ENCODE measurements at regions not wholly inside any gene's neighbourhood (a gene's known extent, or its start where the extent isn't known, plus 50 kb on each side); places are given as distances from the start of the nearest gene placed in this dataset.

DNA sequence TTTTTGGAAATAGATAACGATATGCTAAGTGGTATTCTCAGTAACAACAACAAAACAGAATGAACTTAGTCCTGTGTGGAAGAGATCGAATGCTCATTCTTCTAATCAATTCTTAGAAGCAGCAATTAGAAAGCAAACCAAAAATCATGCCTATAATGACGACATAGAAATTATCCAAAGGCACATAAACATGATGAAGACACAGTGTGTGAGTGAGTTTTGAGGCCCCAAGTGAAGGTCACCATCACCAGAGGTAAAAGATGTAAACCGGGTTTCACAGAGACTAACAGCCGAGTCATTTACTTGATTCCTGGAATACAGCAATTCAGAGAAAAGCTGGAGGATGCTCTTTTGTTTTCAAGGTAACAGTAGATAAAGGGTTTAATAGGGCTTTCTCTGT is 509.2 kb downstream of the TDRD15 start:
- no TSS peak for BruUV-seq (replicated peaks)
- intact Hi-C loops (cut with micrococcal nuclease; ENCODE audit: unreplicated experiment): no loop called here
- DNase-seq: no peak
- POLR2A ChIA-PET: no interaction called here
- Histone ChIP-seq H3K27me3 (replicated peaks; ENCODE audit: control insufficient read depth, insufficient read depth, low read length) (no peaks in the 10 kb centered on the region), H3K36me3 (ENCODE audit: control insufficient read depth, insufficient read depth, low read length) (no peaks in the 10 kb centered on the region), H3K4me3 (ENCODE audit: low read depth, low read length) (no peak overlapping the region), H3K4me1 (no peaks in the 10 kb centered on the region), H3K9me3 (no peaks in the 10 kb centered on the region)
- CTCF ChIA-PET: no interaction called here
- TF ChIP-seq, protein P1, sequence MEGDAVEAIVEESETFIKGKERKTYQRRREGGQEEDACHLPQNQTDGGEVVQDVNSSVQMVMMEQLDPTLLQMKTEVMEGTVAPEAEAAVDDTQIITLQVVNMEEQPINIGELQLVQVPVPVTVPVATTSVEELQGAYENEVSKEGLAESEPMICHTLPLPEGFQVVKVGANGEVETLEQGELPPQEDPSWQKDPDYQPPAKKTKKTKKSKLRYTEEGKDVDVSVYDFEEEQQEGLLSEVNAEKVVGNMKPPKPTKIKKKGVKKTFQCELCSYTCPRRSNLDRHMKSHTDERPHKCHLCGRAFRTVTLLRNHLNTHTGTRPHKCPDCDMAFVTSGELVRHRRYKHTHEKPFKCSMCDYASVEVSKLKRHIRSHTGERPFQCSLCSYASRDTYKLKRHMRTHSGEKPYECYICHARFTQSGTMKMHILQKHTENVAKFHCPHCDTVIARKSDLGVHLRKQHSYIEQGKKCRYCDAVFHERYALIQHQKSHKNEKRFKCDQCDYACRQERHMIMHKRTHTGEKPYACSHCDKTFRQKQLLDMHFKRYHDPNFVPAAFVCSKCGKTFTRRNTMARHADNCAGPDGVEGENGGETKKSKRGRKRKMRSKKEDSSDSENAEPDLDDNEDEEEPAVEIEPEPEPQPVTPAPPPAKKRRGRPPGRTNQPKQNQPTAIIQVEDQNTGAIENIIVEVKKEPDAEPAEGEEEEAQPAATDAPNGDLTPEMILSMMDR (IDR thresholded peaks at IDR 0.05; ENCODE audit: insufficient read depth in 1 of 2, low read depth in 1 of 2, low read length in 1 of 2, severe bottlenecking in 1 of 2, unreplicated experiment in 1 of 2): no peak
- Mint-ChIP-seq H3K9me3 (ENCODE audit: unreplicated experiment) (no peaks in the 10 kb centered on the region), H3K27me3 (ENCODE audit: insufficient read depth, unreplicated experiment) (no peaks in the 10 kb centered on the region), H3K4me3 (ENCODE audit: unreplicated experiment) (no peak overlapping the region), H3K36me3 (ENCODE audit: insufficient read depth, unreplicated experiment) (no peaks in the 10 kb centered on the region), H3K4me1 (ENCODE audit: low read depth, unreplicated experiment) (no peaks in the 10 kb centered on the region), H3K27ac (ENCODE audit: unreplicated experiment) (no peak overlapping the region)

DNA sequence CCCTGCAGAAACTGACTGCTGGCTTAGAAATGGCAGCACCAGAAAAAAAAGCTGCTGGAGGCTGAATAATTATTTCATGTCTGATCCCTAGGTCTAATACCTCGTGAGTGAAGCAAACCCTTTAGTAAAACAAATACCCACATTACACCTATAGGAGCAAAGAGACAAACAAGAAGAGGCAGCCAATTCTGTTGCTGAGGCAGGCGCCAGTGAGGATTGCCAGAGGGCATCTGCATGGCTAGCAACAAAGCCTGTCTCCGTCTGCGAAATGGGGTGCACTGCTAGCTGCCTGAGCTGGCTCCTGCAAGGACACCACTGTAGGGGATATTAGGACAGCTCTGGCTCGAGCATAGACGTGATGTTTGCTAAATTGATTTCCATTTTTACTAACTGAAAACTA is 509.7 kb downstream of the TDRD15 start:
- ChIA-PET POLR2A (no interaction called here), CTCF (no interaction called here)

DNA sequence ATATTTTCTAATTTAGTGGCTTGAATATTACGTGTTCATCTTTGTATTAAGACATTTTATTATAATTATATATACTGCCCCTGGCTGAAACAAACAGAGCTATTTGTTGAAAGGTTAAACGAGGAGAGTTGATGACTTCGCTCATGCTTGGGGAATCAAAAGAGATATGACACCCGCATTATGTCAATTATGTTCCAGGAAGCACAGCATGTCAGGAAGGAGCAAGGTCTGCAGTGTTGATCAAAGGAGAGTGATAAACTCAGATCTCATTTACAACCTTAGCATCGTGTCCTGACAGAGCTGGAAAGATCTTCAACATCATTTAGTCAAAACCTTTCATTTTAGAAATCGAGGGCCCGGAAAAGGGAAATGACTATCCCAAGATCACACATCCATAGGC is 510.1 kb downstream of the TDRD15 start:
- POLR2A ChIA-PET: no interaction called here
- Mint-ChIP-seq H3K4me3 (ENCODE audit: unreplicated experiment) (no peak overlapping the region), H3K4me1 (ENCODE audit: low read depth, unreplicated experiment) (no peaks in the 10 kb centered on the region), H3K36me3 (ENCODE audit: insufficient read depth, unreplicated experiment) (no peaks in the 10 kb centered on the region), H3K27ac (ENCODE audit: unreplicated experiment) (no peak overlapping the region), H3K9me3 (ENCODE audit: unreplicated experiment) (no peaks in the 10 kb centered on the region), H3K27me3 (ENCODE audit: insufficient read depth, unreplicated experiment) (no peaks in the 10 kb centered on the region)
- intact Hi-C loops (cut with micrococcal nuclease; ENCODE audit: unreplicated experiment): no loop called here
- DNase-seq: no peak
- H3K36me3 ChIP-seq (ENCODE audit: control insufficient read depth, insufficient read depth, low read length): no peaks in the 10 kb centered on the region
- no peak overlapping the region for H3K4me3 ChIP-seq (ENCODE audit: low read depth, low read length)
- H3K27me3 ChIP-seq (replicated peaks; ENCODE audit: control insufficient read depth, insufficient read depth, low read length): no peaks in the 10 kb centered on the region
- H3K4me1 ChIP-seq: no peaks in the 10 kb centered on the region
- TF ChIP-seq, protein P1 (IDR thresholded peaks at IDR 0.05; ENCODE audit: insufficient read depth in 1 of 2, low read depth in 1 of 2, low read length in 1 of 2, severe bottlenecking in 1 of 2, unreplicated experiment in 1 of 2): no peak
- BruUV-seq (replicated peaks): no TSS peak
- CTCF ChIA-PET: no interaction called here
- no peaks in the 10 kb centered on the region for H3K9me3 ChIP-seq

More for the DNA sequence above, 509.7 kb downstream of the TDRD15 start:
- H3K36me3 ChIP-seq (ENCODE audit: control insufficient read depth, insufficient read depth, low read length): no peaks in the 10 kb centered on the region
- TF ChIP-seq, protein P1 (IDR thresholded peaks at IDR 0.05; ENCODE audit: insufficient read depth in 1 of 2, low read depth in 1 of 2, low read length in 1 of 2, severe bottlenecking in 1 of 2, unreplicated experiment in 1 of 2): no peak
- BruUV-seq (replicated peaks): no TSS peak
- no peaks in the 10 kb centered on the region for H3K4me1 ChIP-seq
- Mint-ChIP-seq H3K9me3 (ENCODE audit: unreplicated experiment) (no peaks in the 10 kb centered on the region), H3K27ac (ENCODE audit: unreplicated experiment) (no peak overlapping the region), H3K4me1 (ENCODE audit: low read depth, unreplicated experiment) (no peaks in the 10 kb centered on the region), H3K27me3 (ENCODE audit: insufficient read depth, unreplicated experiment) (no peaks in the 10 kb centered on the region), H3K4me3 (ENCODE audit: unreplicated experiment) (no peak overlapping the region), H3K36me3 (ENCODE audit: insufficient read depth, unreplicated experiment) (no peaks in the 10 kb centered on the region)
- no peaks in the 10 kb centered on the region for H3K27me3 ChIP-seq (replicated peaks; ENCODE audit: control insufficient read depth, insufficient read depth, low read length)
- intact Hi-C loops (cut with micrococcal nuclease; ENCODE audit: unreplicated experiment): no loop called here
- H3K9me3 ChIP-seq: no peaks in the 10 kb centered on the region
- no peak for DNase-seq
- no peak overlapping the region for H3K4me3 ChIP-seq (ENCODE audit: low read depth, low read length)

Data from Caco-2 (cell line).